HG03175 (cell line): ENCODE measurements at regions not wholly inside any gene's neighbourhood (a gene's known extent, or its start where the extent isn't known, plus 50 kb on each side); places are given as distances from the start of the nearest gene placed in this dataset.

Experiments used
- ATAC-seq: cut with Tn5 transposase; IDR thresholded peaks from one replicate; pipeline ENCODE4 v1.9.1; 2021; ENCODE audit warnings: mild to moderate bottlenecking, moderate library complexity; ENCODE audit not compliant: unreplicated experiment

DNA sequence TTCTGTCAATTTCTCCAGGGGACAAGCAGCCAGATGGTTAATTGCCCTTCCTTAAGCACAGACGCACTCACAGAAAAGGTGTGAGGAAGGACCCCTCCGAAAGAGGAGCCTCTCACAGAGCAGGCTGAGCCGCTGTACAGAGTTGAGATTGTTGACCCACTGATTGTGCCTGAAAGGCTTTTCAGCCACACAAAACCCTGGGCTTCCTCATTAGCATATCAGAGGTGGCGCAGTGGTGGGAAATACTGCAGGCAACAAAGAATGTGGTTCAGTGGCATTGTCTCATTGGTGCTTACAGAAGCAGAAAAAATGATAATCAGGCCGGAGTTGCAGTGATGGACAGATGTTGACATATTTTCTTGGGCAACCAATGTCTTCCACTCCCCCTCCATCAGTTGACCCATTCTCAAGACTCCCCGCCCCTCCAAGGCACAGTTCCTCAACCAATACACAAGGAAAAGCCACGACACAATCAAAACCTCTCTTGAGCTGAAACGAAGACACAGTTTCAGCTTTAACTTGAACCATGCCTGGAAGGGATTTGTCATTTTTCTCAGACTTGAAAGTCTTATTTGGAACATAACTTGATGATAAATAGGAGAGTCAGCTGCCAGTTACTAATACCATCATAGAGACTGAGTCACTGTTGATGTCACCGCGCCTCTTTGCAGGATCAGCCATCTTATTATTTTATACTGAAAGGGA is 53.1 kb downstream of the ATXN3L start:
- no peak for ATAC-seq

DNA sequence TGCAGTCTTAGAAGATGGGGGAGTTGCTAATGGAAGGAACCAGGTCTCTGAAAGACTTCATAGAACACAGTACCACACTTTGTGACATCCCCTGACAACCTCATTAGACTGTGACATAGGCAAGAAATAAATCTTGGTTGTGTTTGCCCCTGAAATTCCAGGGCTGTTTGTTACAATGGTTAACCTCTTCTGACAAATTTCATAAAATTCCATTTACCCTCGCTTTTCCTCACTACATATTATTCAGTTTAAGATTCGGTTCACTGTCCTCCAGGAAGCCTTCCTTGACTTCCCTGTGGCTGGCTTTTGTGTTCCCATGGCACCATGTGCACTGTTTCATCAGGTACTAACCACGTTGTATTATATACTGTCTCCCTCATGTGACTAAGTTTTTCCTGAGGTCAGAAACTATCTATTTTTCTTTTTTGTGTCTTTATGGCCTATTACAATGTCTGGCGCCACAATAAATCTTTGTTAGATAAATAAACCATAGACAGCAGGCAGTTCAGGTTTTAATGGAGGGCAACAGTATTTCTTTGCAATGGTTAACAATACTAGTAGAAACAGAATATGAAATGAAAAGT is 54.2 kb downstream of the ATXN3L start:
- no peak for ATAC-seq

DNA sequence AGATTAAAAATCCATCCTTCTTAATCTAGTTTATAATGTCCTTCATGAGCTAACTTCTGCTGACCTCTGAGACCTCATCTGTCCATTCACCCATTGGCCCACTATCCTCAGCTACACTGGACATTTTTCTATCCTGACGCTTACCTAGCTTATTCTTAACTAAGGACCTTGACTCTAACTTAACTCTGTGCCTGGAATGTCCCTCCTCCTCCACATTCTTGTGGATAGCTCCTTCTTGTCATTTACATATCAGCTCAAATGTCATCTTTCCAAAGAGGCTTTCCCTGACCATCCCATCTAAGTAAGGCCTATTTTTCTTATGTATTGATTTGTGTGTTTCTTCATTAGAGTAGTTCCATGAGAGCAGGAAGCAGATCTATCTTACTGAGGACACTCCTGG is 54.7 kb downstream of the ATXN3L start:
- no peak for ATAC-seq

DNA sequence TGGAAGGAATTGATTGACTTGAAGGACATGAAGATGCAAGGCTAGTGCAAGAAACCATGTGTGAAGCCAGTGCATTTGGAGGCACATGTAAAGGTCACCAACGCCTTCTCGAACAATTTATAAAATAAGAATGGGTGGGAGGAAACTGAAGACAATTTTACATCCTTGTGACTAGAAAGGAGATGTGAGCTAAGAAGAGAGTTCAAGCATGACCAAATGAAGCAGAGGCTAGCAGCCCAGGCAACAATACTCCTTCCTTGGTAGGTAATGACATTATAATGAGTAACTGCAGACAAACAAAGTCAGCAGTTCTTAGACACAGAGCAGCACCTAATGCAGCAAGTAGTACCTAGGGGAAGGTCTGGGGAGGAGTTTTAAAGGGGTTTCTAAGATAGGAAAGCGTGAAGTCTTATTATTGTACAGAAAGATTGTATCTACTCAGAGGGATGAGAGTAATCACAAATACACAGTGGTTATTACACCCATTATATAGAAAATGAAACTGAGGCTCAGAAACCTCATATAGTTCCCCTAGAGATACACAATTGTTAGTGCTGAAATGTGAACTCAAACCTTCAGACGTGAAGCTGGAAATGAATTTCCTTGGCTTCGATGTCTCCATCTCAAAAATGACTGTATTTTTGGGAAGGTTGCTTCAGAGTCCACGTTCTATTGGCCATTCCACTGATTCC is 56.1 kb downstream of the ATXN3L start:
- no peak for ATAC-seq

DNA sequence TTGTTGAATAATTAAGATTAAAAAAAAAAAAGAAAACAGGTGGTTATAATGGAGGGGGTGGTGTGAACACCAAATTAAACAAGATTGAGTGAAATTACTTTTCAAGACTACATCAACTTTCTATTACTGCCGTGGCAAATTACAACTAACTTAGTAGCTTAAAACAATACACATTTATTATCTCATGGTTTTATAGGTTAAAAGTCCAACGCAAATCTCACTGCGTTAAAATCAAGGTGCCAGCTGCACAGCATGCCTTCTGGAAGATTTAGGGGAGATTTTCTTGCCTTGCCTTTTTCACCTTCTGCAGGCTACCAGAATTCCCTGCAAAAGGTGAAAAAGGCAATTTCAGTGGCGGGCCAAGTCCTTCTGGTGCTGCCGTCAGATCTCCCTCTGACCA is 58.5 kb downstream of the ATXN3L start:
- no peak for ATAC-seq

DNA sequence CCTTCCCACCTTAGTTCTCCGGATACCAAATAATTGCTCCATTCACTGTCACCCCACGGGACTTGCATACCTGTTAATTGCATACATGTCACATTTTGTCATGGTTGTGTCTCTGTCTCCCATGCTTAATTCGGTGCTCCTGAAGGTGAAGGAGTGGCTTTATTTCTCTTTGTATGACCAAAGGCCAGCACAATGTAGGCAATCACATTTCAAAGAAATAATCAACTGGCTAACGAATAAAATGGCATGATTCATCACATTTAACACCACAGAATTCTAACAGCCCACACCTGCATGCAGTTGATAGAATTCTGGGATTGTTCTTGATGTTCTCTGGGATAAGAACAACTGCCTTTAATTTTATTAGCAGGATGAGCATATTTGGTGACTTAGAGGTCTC is 59.3 kb downstream of the ATXN3L start:
- ATAC-seq, result no peak

DNA sequence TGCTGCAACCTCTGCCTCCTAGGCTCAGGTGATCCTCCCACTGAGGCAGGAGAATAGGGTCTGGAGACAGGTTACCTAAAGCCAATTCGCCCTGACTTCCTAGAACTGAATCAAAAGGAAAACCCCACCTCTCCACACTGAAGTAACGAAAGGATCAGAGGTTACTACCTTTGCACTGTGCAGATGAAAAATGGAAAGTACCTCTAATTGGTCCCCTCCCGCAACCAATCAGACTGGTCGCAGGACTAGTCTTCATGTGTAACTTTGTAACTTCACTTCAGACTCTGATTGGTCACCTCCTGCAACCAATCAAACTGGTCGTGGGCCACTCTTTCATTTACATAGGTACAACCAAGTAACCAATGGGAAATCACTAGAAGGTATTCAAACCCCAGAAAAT is 61.1 kb downstream of the ATXN3L start:
- ATAC-seq, result no peak

DNA sequence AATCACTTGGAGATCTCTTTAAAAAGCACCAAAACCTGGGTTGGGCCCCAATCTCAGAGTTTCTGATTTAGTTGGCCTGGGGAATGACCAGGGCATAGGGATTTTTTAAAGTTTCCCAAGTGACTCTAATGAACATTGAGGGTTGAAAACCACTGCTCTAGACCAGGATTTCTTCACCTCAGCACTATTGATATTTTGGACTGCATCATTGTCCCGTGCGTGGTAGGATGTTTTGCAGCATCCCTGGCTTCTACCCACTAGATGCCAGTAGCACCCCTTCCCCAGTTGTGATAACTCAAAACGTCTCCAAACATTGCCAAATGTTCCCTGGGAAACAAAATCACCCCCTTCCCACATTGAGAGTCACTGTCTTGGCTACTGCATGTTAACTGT is 61.8 kb downstream of the ATXN3L start:
- ATAC-seq, result no peak

DNA sequence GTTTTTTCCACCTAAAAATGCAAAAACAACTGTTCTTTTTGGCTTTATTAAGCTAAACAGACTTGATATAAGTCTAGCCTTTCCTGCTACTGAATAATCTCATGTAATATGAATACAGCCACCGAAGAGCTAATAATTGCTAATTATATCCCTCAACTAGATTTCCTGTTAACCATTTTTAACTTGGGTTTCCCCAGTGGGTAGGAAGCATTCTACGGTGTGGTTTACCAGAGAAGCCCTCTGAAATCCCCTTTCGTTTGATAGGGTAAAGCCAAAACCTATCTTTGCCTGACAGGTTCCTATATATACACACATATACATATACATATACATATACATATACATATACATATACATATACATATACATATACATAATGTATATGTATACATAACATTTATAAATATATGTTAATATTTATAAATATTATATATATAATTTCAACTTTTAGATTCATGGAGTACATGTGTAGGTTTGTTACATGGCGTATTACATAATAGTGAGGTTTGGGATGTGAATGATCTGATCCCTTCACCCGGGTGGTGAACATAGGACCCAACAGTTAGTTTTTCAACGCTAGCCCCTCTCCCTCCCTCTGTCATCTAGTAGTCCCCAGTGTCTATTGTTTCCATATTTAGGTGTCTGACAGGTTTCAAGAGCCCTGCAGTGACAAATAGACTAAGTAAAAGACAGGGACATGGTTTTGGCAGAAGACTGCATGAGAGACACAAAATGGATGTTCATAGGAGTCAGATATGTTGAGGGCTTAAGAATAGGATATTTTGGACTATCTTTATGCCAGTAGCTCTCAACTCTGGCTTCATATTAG is 62.4 kb downstream of the ATXN3L start:
- peak; percentile 39 for ATAC-seq

DNA sequence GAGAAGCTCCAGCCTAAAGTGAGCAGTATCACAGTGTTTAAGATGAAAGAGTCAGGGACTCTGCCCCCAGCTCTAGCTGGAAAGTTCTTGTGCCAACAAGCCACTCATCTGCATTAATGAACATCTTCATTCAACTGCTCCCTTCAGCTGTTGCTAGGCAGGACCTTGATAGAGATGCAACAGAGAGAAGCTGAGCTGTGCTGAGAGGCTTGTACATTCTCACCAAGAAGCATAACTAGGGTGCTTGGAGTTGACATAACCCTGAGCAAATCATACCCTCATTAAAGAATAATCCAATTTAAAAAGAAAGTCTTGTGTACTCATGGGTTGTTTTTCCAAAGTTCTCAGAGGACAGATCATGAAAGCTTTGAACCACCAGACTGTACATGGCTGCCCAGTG is 63.2 kb downstream of the ATXN3L start:
- no peak for ATAC-seq

DNA sequence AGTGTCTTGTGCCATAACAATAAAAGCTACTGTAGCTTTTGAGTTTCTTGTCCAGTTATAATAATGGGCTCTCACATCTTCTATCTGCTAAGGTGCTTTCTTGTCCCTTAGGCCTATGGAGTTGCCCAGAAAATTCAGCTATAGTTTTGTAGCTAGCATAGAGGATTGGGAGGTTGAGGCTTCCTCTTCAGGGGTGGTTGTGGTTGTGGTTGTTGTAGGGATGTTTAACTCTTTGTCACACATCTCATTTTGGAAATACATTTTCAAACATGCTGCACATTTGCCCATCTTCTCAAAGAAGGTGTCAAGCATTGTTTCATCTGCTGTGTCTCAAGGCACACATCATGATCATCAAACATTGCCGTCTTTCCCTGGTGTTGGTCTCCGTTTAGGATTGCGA is 65.0 kb downstream of the ATXN3L start:
- no peak for ATAC-seq

DNA sequence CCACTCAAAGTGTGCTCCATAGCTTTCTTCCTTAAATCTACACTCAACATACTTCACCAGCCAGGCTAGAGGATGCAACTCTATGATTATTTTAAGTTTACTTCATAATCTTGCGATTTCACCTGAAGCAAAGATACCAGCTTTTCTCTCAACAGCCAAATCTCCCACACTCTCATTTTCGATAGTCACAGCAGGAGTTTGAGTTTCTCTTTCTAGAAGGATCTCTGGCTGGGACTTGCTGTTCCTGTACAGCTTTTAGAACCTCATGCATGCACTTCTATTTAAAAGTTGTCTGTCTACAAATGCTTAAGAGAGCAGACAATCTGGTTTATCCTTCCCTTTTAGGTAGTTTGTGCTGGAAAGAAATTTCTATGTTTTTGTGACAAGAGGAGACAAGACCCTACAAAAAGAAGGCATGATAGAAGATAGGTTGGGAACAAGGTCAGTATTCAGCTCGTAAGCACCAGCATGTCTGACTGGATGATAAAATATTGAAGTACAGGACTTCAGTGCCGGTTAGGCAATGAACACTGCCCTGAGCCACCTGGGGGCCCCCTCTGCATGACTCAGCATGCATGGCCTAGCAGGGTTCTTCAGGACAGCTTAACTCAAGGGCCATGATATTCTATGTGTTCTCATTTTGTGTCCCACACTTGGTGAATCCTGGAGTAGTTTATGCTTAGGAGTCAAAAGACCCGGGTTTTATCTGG is 65.6 kb downstream of the ATXN3L start:
- peak; percentile 62 for ATAC-seq

DNA sequence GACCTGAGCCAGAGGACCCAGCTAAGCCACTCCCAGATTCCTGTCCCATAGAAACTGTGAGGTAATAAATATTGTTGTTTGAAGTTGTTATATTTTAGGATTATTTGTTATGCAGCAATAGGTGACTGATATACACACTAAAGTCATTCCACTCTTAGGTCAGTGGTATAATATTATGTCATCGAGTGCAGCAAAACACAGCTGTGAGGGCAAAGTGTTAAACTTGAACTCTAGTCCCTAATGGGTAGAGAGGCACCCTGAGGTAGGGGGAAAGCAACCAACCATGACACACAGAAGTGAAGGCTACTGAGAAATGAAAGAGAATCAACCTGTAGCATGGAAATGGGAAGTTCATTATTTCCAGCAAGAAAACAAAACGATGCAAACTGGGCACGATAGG is 66.6 kb downstream of the ATXN3L start:
- no peak for ATAC-seq

DNA sequence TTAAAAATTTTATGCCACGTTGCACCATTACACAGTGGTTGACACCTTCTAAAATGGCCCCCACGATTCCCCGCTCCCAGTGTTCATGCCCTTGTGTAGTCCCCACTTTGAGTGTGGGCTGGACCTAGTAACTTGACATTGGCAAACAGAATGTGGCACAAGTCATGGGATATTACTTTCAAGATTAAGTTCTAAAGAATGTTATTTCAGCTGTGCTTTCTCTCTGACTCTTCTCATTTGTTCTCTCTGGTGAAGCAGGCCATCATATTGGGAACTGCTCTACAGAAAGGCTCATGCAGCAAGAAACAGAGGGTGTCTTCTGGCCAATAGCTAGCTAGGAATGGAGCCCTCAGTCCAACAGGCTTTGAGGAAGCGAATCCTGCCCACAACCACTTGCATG is 67.1 kb downstream of the ATXN3L start:
- no peak for ATAC-seq

DNA sequence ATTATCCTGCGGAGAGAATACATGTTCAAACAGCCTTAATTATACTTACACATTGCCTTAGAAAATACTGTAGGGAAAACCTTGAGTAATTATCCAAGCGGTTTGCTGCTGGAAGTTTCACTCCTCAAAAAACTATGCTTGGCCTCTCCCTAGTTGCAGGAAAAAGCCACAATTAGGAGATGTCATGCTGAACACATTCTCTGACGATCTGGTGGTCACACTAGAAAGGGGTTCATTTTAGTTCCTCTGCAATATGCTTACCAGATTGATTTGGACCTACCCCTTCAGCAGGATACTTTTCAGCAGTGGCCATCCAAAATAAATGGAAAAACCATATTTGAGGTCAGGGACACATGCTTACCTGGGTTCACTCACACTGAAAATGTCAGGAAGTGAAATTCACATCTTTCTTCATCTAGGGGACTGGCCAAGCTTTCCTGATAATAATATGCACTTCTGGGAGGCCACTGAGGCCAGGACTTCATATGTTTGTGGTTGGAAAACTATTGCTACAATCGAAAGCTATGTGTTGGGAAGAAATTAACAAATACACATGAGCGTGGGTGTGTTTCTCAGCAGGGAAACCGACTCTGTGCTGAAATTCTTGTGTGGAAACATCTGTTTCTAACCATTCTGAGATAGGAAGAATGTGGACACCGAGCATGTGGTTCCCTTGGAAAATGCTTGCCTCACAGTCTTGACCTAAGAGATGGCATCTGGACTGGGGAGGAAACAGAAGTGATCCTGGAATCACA is 68.8 kb downstream of the ATXN3L start:
- ATAC-seq, result no peak

DNA sequence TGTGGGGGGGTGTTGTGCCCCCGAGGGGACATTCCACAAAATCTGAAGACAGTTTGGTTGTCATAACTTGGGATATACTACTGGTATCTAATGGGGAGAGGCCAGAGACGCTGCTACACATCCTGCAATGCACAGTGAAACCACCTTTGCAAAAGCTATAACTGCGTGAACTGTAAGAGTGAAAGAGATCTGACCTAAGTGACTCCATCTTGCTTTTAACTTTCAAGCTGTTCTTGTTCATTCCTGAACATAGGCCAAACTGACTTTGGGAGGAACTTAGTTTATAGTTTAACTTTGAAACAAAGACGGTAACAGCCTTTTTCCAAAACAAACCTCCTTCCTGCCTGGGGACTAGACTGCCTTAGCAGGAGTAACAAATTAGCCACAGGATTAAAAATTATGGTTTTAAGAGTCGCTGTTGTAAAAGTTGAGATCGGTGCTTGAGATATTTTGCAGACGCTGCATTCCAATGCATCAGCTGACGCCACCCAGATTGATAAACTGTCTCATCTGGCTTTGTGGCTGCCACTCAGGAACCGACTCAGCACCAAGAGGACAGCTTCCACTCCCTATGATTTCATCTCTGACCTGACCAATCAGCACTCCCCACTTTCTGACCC is 70.9 kb downstream of the ATXN3L start:
- ATAC-seq, result no peak

DNA sequence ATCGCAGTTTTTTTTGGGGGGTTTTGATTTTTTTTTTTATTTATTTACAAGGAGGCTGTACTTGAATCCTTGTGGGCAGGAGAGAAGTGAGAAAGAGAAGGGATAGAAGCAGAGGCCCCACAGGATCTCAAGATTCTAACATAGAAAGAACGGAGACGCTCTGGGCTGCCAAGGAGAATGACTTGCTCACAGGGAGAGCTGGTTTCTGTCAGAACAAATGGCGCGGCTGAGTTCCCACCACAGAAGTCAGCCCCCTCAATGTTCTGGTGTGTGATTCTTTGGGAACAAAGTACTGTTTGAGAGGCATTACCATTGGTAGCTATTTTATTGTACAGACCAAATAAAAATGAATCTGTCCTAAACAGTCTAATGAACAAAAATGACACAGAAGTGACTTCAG is 80.6 kb downstream of the ATXN3L start:
- ATAC-seq, result no peak

DNA sequence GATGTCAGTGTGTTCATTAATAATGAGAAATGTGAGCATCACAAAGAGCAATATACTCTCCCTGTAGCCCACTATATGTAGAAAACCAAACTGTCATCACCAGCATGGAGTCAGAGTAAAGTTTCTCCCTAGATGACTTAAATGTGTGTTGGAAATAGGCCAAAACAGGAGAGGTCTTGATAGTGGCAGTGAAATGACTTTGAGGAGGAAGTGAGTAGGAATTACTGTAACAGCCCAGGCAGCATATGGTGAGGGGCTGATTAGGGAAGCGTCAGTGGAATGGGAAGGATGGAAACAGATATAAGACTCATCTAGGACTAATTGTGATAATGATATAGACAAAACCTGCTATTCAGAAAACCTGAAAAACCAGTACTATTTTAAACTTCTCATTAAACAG is 83.9 kb downstream of the ATXN3L start:
- no peak for ATAC-seq

DNA sequence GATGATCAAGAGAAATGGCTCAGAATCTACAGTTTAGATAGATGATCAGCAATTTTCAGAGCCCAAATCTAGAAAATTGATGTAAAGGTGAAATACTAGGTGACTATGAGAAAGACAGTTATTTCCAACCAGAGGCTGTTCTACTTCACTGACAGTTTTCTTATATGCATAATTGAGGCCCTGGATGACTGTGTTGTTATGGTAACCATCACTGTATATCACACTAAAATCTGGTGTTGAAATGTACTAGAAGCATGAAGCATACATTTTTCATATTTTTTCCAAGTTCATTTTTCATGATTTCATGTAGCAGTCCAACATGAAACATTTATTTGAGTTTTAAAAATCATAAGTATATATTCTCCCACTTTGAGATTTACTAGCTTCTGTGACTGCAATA is 87.4 kb downstream of the ATXN3L start:
- ATAC-seq, result no peak

DNA sequence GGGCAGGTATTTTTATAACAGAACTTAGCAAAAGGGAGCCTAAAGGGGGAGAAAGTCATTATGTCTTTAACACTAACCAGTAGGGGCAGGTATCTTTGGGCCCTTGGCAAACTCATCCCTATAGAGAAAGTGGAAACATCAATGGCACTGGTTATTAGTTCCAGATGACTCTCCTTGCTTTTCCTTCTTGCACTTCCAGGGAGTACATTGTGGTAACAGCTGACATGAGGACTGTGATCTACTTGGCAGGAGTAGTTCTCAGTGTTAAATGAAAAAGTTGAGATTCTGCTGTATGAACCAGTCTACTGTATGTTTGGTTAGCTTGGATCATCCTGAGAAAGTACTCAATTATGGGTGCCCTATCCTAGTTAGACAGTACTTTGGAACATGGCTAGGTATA is 93.6 kb downstream of the ATXN3L start:
- no peak for ATAC-seq
